Activated T-cell treated with anti-CD3 and anti-CD28 coated beads, Interleukin-2, amount 50 U/mL, for 48 hours (primary cell): ENCODE measurements at regions not wholly inside any gene's neighbourhood (a gene's known extent, or its start where the extent isn't known, plus 50 kb on each side); places are given as distances from the start of the nearest gene placed in this dataset.

Experiments used
- DNase-seq, 2 experiments: peaks; one replicate each; pipeline ENCODE4 v3.0.0-alpha.2; 2020

DNA sequence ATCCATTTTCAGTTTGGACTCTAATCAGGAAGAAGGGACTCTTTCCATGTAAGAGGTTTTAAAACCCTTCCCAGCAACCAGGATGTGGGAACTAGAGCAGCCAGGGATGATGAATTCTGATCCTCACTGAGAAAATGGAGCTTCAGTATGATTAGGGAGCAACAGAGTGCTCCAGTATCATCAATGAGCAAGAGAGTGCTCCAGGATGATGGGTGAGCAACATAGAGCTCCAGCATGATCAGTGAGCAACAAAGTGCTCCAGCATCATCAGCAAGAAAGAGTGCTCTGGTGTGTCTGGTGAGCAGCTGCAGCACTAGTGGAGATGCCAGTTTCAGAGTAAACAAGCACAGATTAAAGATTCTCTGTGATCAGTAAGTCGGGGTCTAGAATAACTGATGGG is 106.4 kb upstream of the LPP start:
- DNase-seq, result no peak

DNA sequence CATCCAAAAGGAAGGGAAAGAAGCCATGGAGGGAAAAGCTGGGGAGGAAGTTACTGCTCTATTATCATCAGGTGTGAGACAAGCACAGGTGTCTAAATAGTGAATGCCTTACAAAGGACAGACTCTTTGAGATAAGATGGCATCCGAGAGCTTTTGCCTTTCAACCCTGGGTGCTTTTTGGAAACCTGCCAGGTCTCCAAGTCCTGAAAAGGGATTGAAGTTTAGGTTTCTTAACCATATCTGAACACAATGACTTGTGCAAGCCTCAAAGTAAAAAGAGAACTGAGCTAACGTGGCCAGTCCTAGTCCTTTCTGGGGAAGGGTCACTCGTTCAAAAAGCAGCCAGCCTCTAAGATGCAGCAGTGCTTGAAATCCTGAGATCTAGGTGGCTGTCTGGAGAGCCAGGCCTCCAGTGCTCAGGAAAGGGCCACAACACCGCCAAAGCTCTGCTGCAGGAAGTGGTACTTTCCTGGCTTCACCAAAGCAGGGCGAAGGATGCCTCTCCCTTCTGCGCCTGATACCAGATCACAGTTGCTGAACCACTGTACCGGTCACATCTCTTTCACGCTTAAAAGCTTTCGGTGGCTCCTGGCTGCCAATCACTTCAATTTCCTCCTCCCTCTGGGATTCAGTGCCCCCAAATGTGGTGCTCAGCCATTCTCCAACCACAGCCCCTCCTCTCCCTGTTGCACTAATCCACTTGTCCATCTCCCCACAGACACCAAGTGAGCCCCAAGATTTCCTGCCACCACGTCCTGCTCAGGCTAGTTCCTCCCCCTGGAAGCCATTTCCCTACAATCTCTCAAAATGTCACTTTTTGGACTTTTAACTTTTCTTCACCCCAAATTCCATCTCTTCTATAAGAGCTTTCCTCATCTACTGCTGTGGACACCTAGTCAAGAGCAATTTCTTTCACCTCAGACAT is 104.1 kb upstream of the LPP start:
- DNase-seq, result peak; percentile 39 to 44

DNA sequence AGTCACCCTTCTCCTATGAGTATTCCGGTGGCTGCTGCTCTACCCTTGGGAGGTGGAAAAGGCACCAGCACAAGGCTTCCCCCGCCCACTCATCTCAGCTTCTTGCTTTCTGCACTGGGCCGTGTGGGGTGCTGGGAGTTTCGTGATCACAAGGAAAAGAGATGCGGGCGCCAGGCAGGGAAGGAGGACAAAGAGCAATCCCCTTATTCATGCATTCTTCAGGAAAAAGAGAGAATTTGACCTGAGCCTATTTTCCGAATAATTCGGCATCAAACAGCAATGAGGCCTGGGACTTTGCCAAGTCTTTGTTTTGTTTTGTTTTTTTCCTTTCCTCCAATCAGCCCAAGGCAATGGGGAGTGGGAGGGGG is 102.2 kb upstream of the LPP start:
- DNase-seq, result no peak

DNA sequence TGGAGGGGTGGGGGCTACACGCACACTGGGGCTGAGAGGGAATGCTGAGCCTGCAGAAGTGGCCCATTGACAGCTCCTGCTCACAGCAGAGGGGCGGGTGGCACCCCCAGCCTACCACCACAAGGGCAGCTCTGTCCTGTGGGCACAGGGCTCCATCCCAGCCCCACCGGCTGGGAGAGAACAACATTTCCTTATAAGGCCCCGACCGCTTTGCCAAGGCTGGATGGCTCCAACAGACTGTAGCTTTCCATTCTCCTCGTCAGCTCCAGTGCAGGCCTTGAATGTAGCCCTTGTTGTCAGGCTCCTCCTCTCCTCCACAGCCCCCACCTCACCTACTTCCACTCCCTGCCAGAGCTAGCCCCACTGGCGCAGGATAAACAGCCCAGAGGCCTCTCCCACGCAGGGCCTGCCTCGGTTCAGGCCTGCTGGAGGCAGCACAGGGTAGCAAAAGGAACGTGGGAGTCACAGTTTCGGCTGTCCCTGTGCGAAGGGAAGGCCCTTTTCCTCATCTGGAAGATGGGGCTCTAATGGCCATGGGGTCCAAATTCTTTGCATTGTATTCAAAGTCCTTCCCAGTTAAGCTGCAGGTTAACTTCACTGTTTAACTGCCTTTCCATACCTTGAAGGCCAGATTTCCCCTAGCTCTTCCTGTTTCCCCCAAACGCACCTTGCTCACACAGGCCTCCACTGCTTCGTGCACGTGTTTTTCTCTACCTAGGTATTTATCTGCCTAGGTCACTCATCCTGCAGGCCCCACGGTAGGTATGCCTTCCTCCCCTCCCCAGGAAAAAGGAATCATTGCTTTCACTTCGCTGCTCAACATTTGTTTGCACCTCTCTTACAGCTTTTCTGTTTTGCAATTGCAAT is 101.6 kb upstream of the LPP start:
- DNase-seq, result no peak

DNA sequence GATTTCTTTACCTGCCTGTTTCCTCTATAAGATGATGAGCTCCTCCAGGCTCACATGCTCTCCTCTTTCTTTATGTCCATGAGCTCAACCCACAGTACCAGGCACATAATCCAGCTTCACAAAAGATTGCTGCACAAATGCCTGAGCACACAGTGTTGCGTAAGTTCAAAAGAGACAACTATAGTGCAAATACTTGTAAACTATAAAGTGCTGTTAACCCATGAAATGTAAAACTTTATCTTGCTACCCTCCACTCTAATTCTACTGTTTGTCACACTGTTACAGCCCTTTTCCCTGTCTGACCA is 101.0 kb upstream of the LPP start:
- DNase-seq, result no peak

DNA sequence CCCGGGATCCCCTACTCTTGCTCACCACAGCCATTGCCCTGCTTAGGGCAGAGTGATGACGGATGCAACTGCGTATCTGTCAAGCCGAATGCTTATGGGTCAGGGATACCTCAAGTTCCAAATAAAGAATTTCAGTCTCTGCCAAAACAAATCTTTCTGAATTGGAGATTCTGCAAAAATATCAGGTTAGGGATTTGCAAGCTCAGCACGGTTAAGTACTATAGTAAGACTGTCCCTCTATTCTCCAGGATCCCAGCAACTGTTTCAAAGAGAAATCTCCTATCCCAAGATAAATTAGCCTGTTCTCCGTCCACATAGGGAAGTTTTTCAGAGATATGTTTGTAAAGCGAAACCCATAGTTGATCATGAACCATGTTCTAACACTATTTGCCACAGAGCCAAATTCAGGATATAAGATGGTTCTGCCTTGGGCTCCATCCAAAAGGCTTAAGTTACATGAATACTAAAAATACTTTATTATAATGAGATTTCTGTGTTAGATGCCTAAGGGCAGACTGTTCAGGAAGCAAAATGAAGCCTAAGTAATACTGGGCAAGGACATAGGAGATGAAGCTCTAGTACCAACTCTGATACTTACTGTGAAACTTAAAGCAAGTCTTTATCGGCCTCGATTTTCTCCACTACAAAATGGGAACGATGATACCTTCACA is 100.1 kb upstream of the LPP start:
- no peak for DNase-seq

DNA sequence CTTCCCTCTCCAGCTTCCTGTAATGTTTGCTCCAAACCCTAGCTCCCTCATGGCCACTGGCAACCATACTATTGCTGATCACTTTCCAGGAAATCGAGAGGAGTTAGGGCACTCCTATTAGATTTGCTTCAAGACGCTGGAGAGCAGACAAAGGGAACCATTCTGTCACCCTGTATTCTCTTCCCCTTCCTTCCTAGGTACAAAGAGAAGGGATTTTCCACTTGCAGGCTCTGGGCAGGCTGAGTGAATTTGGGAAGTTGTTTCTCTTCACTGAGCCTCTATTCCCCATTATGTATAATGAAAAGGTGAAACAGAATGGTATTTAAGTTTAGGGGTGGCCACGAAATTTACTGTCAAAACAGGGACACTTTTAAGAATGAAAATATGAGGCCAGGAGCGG is 99.4 kb upstream of the LPP start:
- DNase-seq, result no peak

DNA sequence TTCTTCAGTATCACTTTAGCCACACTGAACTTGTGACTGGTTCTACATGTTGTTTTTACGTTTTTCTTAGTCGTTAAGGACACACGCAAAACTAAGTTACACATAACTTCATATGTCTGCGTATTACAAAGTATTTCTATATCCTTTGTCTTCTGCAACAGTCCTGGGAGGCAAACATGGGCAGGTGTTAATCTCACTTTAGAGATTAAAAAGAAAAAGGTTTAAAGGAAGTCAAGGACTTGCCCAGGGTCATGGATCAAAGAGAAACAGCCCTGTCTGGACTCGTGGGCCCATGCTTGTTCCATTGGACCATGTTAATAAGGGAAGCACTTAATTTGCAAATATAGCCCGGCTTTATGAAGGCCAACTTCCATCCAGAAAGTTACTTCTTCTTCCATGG is 98.6 kb upstream of the LPP start:
- DNase-seq, result no peak

DNA sequence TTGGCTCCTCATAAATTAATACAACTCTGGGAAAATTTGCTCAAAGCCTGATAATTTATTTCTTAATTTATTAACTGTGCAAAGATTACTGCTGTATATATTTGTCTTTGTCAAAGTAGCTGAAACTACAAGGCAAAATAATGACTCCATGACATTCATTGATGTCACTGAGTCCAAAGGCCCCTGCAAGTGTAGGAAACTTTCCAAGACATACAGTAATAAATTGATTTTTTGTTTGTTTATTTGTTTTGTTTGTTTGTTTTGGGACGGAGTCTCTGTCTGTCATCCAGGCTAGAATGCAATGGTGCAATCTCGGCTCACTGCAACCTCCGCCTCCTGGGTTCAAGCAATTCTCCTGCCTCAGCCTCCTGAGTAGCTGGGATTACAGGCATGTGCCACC is 96.8 kb upstream of the LPP start:
- no peak for DNase-seq

DNA sequence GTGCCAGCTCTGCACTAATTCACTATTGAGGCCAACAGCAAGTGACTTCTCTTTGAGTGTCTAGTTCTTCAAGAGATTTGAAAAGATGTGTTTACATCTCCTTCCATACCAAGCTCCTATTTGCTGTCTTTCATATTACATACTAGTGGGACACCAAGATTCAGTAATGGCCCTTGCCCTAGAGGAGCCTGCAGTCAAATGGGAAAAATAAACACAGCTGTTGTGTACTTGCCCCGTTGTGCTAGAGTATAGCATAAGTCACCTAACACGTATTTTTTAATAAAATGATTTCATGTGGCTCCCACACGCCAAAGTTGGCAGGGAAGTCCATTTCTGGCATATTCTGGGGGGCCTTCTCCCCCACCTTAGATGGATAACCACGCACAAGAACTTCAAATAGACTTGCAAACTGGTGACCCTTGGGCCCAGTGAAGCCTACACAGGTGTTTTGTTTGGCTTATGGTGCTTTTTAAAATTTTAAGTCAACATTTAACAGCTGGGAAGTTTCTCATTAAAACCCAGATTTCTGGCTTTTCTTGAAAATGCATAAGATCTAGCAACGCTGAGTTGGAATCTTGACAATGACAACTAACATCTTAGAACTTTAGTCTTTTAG is 95.3 kb upstream of the LPP start:
- DNase-seq, result no peak

DNA sequence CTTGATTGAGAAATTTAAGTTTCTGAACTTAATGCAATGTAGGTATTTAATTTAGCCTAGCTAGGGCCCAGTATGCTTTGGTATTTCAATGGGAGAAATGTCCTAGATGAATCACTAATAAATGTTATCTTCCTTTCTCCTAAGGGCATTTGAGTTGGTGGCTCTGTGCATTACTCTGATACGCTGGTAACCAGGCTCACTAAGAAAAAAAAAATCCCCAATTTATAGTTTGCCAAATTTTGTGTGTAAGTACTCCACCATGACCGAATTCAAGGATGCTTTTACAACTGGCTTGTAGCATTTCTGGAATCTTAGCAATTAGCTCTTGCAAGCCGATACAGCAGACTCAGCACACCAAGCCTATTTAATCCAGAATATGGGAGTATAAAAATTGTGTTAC is 94.6 kb upstream of the LPP start:
- DNase-seq, result no peak

DNA sequence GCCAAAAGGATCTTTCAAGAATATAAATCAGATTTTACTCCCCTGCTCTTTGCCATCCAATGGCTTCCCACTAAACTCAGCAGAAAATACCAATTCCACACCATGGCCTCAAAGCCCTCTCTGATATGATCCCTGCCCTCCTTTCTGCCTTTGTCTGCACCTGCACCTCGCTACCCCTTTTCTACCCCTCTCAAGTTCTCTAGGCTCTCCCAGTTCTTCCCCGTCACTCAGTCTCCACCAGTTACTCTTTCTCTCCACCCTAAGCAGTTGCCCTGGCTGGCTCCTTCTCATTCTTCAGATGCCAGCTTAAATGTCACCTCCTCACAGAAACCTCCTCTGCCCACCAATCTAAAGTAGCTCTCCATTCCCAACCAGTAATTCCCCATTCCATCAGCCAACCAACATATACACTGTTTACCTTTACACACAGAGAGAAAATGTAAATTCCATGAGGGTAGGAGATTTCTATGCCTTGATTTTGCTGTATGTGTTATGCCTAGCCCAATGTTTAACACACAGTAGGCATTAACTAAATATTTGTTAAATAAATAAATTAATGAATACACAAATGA is 93.6 kb upstream of the LPP start:
- no peak for DNase-seq

DNA sequence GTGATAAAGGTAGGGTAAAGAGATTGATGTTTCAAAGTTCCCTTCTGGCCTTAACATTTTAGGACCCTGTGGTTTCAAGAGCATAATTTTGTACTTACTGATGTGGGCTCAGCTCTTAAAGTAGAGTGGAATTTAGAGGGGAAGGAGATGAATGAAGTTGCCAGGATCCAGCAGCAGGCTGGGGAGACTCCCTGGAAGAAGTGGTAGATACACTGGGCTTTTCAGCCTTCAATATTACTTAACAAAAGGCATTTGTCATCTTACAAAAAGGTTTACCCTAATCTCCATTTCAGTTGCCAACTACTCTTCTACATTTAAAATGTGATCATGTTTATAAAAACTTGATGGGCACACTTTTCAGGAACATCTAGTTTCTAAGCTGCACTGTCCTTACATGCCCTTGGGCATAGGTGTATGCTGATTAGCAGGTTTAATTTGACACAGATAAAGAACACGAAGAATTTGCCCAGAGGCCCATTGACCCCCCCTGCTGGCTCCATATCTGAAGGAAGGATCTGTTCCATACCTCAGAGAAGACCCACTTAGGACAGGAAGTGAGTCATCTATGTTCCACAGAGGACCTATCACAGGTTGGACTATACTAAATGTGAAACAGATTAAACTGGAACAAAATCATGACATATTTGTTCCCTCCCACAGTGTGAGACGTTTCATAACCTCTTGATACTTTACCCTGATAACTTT is 93.0 kb upstream of the LPP start:
- DNase-seq, result peak; percentile 74

DNA sequence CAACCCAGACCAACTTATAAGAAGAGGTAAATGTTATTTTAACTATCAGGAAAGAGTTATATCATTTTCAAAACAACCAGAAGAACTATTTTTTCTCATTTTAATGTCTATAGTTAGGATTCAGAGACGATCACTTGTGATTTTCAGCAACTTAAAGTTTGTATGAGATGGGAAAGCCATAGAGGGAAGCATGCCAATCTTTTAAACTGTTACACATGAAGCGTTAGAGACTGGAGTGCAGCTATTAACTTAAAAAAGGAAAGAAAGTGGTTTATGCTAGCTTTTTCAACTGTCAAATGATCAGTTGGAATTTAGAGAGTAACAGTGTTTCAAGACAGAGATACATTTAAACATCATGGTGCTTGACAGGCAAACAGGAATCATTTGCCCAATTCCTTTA is 91.7 kb upstream of the LPP start:
- no peak for DNase-seq

DNA sequence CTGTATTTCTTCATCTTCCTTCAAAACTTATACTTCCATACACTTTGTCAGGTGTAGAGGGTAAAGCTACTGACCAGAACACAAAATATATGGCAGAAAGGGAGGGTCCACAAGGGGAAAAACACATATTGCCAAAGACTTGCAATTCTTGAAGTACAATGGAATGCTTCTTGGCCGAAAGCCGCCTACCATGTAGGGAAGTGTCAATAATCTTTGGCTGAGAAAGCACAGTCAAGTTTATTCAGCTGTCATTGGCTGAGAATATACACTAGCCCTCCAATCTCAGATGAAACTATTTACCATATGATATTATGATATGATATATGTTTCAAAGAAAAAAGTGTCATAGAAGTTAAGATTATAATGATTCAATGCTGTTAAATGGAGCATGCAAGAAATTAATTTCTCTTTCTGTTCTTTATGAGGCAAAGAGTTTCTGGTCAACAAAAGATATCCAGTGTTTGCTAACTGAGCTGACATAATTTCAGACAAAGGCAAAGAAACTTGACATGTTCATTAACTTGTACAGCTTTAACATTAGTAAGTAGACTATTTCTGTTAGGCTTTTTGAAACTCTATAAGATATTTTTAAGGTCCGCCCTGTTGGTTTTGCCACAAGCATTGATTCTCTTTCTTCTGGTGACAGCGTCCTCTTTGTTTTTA is 89.0 kb upstream of the LPP start:
- no peak for DNase-seq

DNA sequence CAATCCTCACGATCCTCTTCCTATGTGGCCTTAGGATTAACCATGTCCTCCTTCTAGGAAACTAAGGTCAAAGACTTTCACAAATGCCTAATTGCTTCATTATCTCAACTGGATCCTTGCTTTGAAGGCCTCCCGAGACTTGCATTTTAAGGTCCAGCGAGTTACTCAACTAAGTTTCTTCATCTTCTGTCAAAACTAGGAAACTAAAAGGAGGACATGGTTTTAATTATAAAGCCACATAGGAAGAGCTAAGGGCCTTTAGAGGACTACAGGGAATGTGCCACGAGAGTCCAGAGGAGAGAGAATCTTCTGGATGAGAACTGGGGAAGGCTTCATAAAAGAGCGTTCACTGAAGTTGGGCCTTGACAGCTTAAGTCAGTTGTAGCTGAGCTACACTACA is 87.8 kb upstream of the LPP start:
- no peak for DNase-seq

DNA sequence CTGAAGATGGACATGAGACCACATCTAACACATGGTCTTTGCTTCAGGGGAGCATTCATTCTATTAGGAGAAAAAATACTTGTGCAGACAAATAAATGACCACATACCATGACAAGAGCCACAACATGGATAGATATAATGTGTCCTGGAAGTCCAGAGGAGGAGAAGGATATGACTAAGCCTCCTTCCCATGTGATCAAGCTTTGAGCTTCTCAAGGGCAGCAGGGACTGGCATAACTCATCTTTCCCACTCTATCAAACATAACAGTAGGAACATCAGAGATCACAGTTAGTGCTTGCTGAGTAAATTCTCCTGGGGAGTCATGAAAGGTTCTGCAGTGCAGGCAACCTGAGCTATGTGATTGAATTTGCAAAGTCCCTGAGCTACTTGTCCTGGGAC is 86.0 kb upstream of the LPP start:
- no peak for DNase-seq

DNA sequence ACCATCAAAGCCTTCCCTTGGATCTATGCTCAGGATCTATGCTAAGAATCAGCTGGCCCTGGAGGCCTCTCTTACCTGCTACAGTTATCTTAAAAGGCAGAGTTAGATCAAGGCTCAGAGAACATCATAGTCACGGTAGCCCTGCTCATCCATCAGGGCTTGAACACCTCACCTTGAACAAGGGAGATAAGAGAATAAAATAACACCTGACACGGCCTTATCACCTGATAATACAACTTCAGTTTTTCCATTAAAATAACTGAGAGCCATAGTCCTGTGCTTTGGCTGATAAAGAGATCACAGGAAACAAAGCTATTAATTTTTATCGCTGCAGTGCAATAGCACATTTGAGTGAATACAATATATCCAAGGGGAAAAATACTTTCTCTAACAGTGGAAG is 85.6 kb upstream of the LPP start:
- DNase-seq, result no peak

DNA sequence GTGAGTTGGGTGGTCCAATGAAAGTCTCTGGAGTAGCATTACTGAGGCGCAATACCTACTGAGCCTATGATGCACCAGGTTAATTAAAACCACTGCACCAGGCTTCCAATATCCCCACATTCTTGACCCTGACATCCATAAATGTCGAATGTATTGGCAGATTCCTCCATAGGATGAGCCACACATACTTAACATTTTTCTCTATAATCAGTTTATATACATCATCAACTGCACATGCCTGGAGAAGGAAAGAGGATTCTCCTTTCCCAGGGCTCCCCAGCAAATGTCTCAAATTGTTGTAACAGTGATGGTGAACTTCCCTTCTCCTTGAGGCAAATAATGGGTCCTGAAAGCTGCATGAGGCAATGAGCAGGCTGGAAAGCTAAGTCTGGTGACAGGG is 82.3 kb upstream of the LPP start:
- DNase-seq, result no peak

DNA sequence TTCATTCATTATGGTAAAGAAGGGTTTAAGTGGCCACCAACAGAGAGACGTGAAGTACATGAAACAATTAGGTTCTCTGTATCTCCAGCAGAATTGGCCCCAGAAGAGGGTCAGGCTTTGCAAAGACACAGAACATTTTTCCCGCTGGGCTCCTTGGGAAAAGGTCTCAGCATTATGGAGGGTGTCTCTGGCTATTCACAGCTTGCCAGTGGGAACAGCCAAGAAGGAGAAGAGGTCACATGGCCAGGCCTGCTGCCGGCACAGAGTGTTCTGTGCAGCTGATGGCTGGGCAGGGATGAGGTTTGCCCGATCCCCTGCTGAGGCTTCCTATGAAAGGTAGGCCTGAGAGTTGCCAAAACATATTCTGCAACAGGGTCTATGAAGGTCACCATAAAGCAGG is 77.8 kb upstream of the LPP start:
- no peak for DNase-seq

DNA sequence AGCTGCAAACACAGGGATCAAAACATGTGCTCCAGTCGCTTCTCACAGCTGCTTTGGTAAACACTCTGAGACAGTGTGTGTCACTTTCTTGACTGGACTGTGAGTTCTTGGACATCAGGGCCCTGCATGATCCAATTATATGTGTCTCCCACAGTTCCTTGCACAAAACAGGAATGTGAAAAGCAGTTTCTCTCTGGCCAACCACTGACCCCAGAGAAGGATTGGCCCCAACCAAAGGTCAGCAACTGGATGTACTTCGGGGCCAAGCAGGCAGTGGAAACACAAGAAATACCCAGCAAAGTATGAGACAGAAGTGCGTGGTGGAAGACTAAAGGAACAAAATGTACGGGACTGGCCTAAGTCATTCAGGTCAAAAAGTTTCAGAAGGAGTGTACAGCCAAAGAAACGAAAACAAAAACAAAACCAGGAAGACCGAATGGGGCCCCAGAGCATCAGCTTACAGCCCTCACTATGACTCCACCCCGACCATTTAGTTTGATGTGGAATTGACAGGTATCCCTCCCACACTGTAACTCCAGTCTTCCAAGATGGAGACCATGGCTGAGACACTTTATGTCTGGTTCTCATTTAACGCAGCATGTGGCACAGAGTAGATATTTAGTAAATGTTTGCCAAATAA is 76.7 kb upstream of the LPP start:
- DNase-seq, result no peak
